GM10266 (cell line): ENCODE measurements at regions not wholly inside any gene's neighbourhood (a gene's known extent, or its start where the extent isn't known, plus 50 kb on each side); places are given as distances from the start of the nearest gene placed in this dataset.

Source experiments
- DNase-seq: peaks from one replicate; pipeline ENCODE4 v3.0.0; 2012; ENCODE audit errors: extremely low spot score
- CTCF ChIP-seq: IDR thresholded peaks from 2 replicates; pipeline ENCODE4 v1.5.1; 2012; ENCODE audit warnings: mild to moderate bottlenecking, low read depth; ENCODE audit not compliant: control insufficient read depth, insufficient read depth; ENCODE audit errors: missing control alignments

GRCh38 chr6:43853066-43853650, 83.1 kb downstream of the VEGFA start:
- no peak for DNase-seq
- no peak for TF ChIP-seq CTCF

GRCh38 chr6:43852350-43852864, 82.4 kb downstream of the VEGFA start:
- TF ChIP-seq CTCF = no peak
- no peak for DNase-seq

- DNase-seq = no peak
Observed at GRCh38 chr6:43851204-43851865, 81.3 kb downstream of the VEGFA start.

GRCh38 chr6:43850314-43851203, 80.5 kb downstream of the VEGFA start:
- no peak for DNase-seq

More at GRCh38 chr6:43851204-43851865, 81.3 kb downstream of the VEGFA start:
- no peak for TF ChIP-seq CTCF

GRCh38 chr6:43849844-43850243, 79.8 kb downstream of the VEGFA start:
- no peak for TF ChIP-seq CTCF

More at GRCh38 chr6:43850314-43851203, 80.5 kb downstream of the VEGFA start:
- no peak for TF ChIP-seq CTCF

GRCh38 chr6:43848671-43849391, 78.8 kb downstream of the VEGFA start:
- no peak for DNase-seq
- TF ChIP-seq CTCF = no peak

More at GRCh38 chr6:43849844-43850243, 79.8 kb downstream of the VEGFA start:
- no peak for DNase-seq
